Mesendoderm (in vitro differentiated cells): ENCODE measurements at regions not wholly inside any gene's neighbourhood (a gene's known extent, or its start where the extent isn't known, plus 50 kb on each side); places are given as distances from the start of the nearest gene placed in this dataset.

Experiments
- DNase-seq: peaks from one replicate; pipeline ENCODE4 v3.0.0; 2013
- H2AK5ac ChIP-seq: 2 replicates; pipeline ENCODE4 v1.6.1; 2013; ENCODE audit warnings: low read length, inconsistent platforms
- H2BK120ac ChIP-seq: 2 replicates; pipeline ENCODE4 v1.6.1; 2013; ENCODE audit warnings: low read depth, mild to moderate bottlenecking, low read length, moderate library complexity, mixed read lengths
- H2BK15ac ChIP-seq: replicated peaks from 2 replicates; pipeline ENCODE4 v1.6.1; 2013; ENCODE audit warnings: low read depth, mild to moderate bottlenecking, moderate library complexity
- H2BK5ac ChIP-seq: 2 replicates; pipeline ENCODE4 v1.6.1; 2013; ENCODE audit warnings: low read length, inconsistent platforms
- H3K18ac ChIP-seq: 2 replicates; pipeline ENCODE4 v1.6.1; 2013; ENCODE audit warnings: mild to moderate bottlenecking, low read length, mixed read lengths
- H3K23ac ChIP-seq: one replicate; pipeline ENCODE4 v1.6.1; 2013; ENCODE audit warnings: low read length
- H3K27ac ChIP-seq: 2 replicates; pipeline ENCODE4 v1.5.1; 2013; ENCODE audit warnings: low read depth, mild to moderate bottlenecking, inconsistent platforms, low read length, moderate library complexity
- H3K27me3 ChIP-seq: 2 replicates; pipeline ENCODE4 v1.6.1; 2013; ENCODE audit warnings: low read length, control low read depth, mild to moderate bottlenecking, inconsistent platforms; ENCODE audit not compliant: insufficient read depth, poor library complexity
- H3K36me3 ChIP-seq: 2 replicates; pipeline ENCODE4 v1.6.1; 2013; ENCODE audit warnings: low read length, inconsistent platforms; ENCODE audit not compliant: control insufficient read depth, insufficient read depth
- H3K4ac ChIP-seq: one replicate; pipeline ENCODE4 v1.6.1; 2013; ENCODE audit warnings: low read depth, mild to moderate bottlenecking, low read length, moderate library complexity
- H3K4me1 ChIP-seq: 2 replicates; pipeline ENCODE4 v1.6.1; 2013; ENCODE audit warnings: low read depth, low read length, inconsistent platforms; ENCODE audit not compliant: control insufficient read depth
- H3K4me2 ChIP-seq: 2 replicates; pipeline ENCODE4 v1.6.1; 2013; ENCODE audit warnings: low read length
- H3K4me3 ChIP-seq: 2 replicates; pipeline ENCODE4 v1.5.1; 2013; ENCODE audit warnings: mild to moderate bottlenecking, low read length
- H3K56ac ChIP-seq: one replicate; pipeline ENCODE4 v1.6.1; 2013; ENCODE audit warnings: low read length
- H3K79me1 ChIP-seq: 2 replicates; pipeline ENCODE4 v1.6.1; 2013; ENCODE audit warnings: low read length, inconsistent platforms
- H3K79me2 ChIP-seq: 2 replicates; pipeline ENCODE4 v1.6.1; 2013; ENCODE audit warnings: mild to moderate bottlenecking, low read length; ENCODE audit not compliant: control insufficient read depth, insufficient read depth
- H3K9ac ChIP-seq: 2 replicates; pipeline ENCODE4 v1.6.1; 2013; ENCODE audit warnings: low read length, inconsistent platforms
- H4K5ac ChIP-seq: one replicate; pipeline ENCODE4 v1.6.1; 2013; ENCODE audit warnings: low read length
- H4K8ac ChIP-seq: one replicate; pipeline ENCODE4 v1.6.1; 2013; ENCODE audit warnings: low read depth, mild to moderate bottlenecking, control low read depth, low read length, moderate library complexity
- WGBS: extraction: QIAGEN DNeasy Blood & Tissue Kit; methylation state at CpG from one replicate; pipeline ENCODE4 v1.1.7; 2013; ENCODE audit warnings: low lambda C conversion rate, missing lambda C conversion rate; ENCODE audit not compliant: insufficient coverage; ENCODE audit errors: extremely low coverage; 5-methylcytosine and 5-hydroxymethylcytosine counted together

GRCh38 chr1:63142001-63142400 is 180.4 kb upstream of the FOXD3 start:
- H3K27ac ChIP-seq = no peak overlapping the region
- WGBS = no CpG with 5 or more reads among the region's 5 CpGs
- H2BK120ac ChIP-seq = no peak overlapping the region

GRCh38 chr1:63143482-63143881 is 178.9 kb upstream of the FOXD3 start:
- Histone ChIP-seq H3K4me1 (no peaks in the 10 kb centered on the region), H3K79me2 (no peaks in the 10 kb centered on the region), H3K23ac (no peak overlapping the region), H2BK15ac (no peak overlapping the region), H3K36me3 (no peaks in the 10 kb centered on the region), H3K18ac (no peak overlapping the region), H3K79me1 (no peaks in the 10 kb centered on the region), H2BK120ac (no peak overlapping the region), H3K27ac (no peak overlapping the region), H4K5ac (no peak overlapping the region), H3K9ac (no peak overlapping the region), H3K56ac (no peak overlapping the region), H3K4me3 (no peak overlapping the region), H3K4ac (no peak overlapping the region), H2BK5ac (no peak overlapping the region), H3K27me3 (no peaks in the 10 kb centered on the region), H2AK5ac (no peak overlapping the region), H3K4me2 (no peak overlapping the region), H4K8ac (no peak overlapping the region)
- DNase-seq = peak; percentile 30

More at GRCh38 chr1:63142001-63142400, 180.4 kb upstream of the FOXD3 start:
- H3K9ac ChIP-seq = no peak overlapping the region
- no peak overlapping the region for H4K8ac ChIP-seq
- H3K27me3 ChIP-seq = peaks cover 1% of the 10 kb centered on the region
- no peak overlapping the region for H2AK5ac ChIP-seq
- no peak overlapping the region for H3K56ac ChIP-seq
- no peak overlapping the region for H2BK5ac ChIP-seq
- no peaks in the 10 kb centered on the region for H3K4me1 ChIP-seq
- no peak overlapping the region for H4K5ac ChIP-seq
- no peak overlapping the region for H3K4ac ChIP-seq
- no peak overlapping the region for H3K4me2 ChIP-seq
- H2BK15ac ChIP-seq = no peak overlapping the region
- H3K79me1 ChIP-seq = no peaks in the 10 kb centered on the region
- H3K4me3 ChIP-seq = no peak overlapping the region
- H3K79me2 ChIP-seq = no peaks in the 10 kb centered on the region
- no peak overlapping the region for H3K23ac ChIP-seq
- no peak for DNase-seq
- no peak overlapping the region for H3K18ac ChIP-seq
- H3K36me3 ChIP-seq = no peaks in the 10 kb centered on the region

GRCh38 chr1:63147783-63148182 is 174.6 kb upstream of the FOXD3 start:
- Histone ChIP-seq H2BK5ac (no peak overlapping the region), H3K9ac (no peak overlapping the region), H3K23ac (no peak overlapping the region), H4K8ac (no peak overlapping the region), H3K27me3 (no peaks in the 10 kb centered on the region), H3K56ac (no peak overlapping the region), H2AK5ac (no peak overlapping the region), H2BK15ac (no peak overlapping the region), H3K4me2 (no peak overlapping the region), H3K79me1 (no peaks in the 10 kb centered on the region), H3K4me1 (no peaks in the 10 kb centered on the region), H3K79me2 (no peaks in the 10 kb centered on the region), H3K18ac (no peak overlapping the region), H3K27ac (no peak overlapping the region), H3K36me3 (no peaks in the 10 kb centered on the region), H4K5ac (no peak overlapping the region), H3K4me3 (no peak overlapping the region), H2BK120ac (no peak overlapping the region), H3K4ac (no peak overlapping the region)
- WGBS = no CpG with 5 or more reads among the region's 3 CpGs
- no peak for DNase-seq

- no peak overlapping the region for H4K8ac ChIP-seq
- no peak overlapping the region for H3K27ac ChIP-seq
- H3K36me3 ChIP-seq = no peaks in the 10 kb centered on the region
- H2BK15ac ChIP-seq = no peak overlapping the region
- H3K4me3 ChIP-seq = no peak overlapping the region
- no peaks in the 10 kb centered on the region for H3K27me3 ChIP-seq
- H2AK5ac ChIP-seq = no peak overlapping the region
- H3K4ac ChIP-seq = no peak overlapping the region
- H3K4me2 ChIP-seq = no peak overlapping the region
- H3K23ac ChIP-seq = no peak overlapping the region
- no peak overlapping the region for H2BK120ac ChIP-seq
- no CpG with 5 or more reads among the region's 3 CpGs for WGBS
- H3K79me1 ChIP-seq = no peaks in the 10 kb centered on the region
- no peak overlapping the region for H3K9ac ChIP-seq
- H3K56ac ChIP-seq = no peak overlapping the region
- no peak overlapping the region for H2BK5ac ChIP-seq
- H3K4me1 ChIP-seq = no peaks in the 10 kb centered on the region
- H4K5ac ChIP-seq = no peak overlapping the region
- no peaks in the 10 kb centered on the region for H3K79me2 ChIP-seq
- peak; percentile 77 for DNase-seq
- no peak overlapping the region for H3K18ac ChIP-seq
Measured at GRCh38 chr1:63148825-63149645, 173.3 kb upstream of the FOXD3 start.

GRCh38 chr1:63152572-63152971 is 169.8 kb upstream of the FOXD3 start:
- Histone ChIP-seq H3K79me1 (no peaks in the 10 kb centered on the region), H3K27ac (no peak overlapping the region), H3K4me1 (no peaks in the 10 kb centered on the region), H3K4me3 (no peak overlapping the region), H3K9ac (no peak overlapping the region), H2BK15ac (no peak overlapping the region), H3K23ac (no peak overlapping the region), H3K36me3 (no peaks in the 10 kb centered on the region), H4K8ac (no peak overlapping the region), H3K4me2 (no peak overlapping the region), H2BK120ac (no peak overlapping the region), H3K18ac (no peak overlapping the region), H3K79me2 (no peaks in the 10 kb centered on the region), H2AK5ac (no peak overlapping the region), H3K27me3 (no peaks in the 10 kb centered on the region), H3K4ac (no peak overlapping the region), H3K56ac (no peak overlapping the region), H2BK5ac (no peak overlapping the region), H4K5ac (no peak overlapping the region)
- DNase-seq = no peak
- WGBS = no CpG with 5 or more reads among the region's 3 CpGs

- no peaks in the 10 kb centered on the region for H3K79me2 ChIP-seq
- no peak overlapping the region for H3K4me3 ChIP-seq
- H2BK5ac ChIP-seq = no peak overlapping the region
- no peak overlapping the region for H3K27ac ChIP-seq
- no peak overlapping the region for H2BK15ac ChIP-seq
- H3K4me2 ChIP-seq = no peak overlapping the region
- peak; percentile 41 for DNase-seq
- H2AK5ac ChIP-seq = no peak overlapping the region
- H3K56ac ChIP-seq = no peak overlapping the region
- no peaks in the 10 kb centered on the region for H3K79me1 ChIP-seq
- H3K4ac ChIP-seq = no peak overlapping the region
- H3K18ac ChIP-seq = no peak overlapping the region
- H2BK120ac ChIP-seq = no peak overlapping the region
- H3K36me3 ChIP-seq = no peaks in the 10 kb centered on the region
- no peak overlapping the region for H4K8ac ChIP-seq
- no peak overlapping the region for H3K9ac ChIP-seq
- H4K5ac ChIP-seq = no peak overlapping the region
- no peak overlapping the region for H3K23ac ChIP-seq
- no CpG with 5 or more reads among the region's 2 CpGs for WGBS
- H3K4me1 ChIP-seq = no peaks in the 10 kb centered on the region
- no peaks in the 10 kb centered on the region for H3K27me3 ChIP-seq
Measured at GRCh38 chr1:63155437-63155836, 166.9 kb upstream of the FOXD3 start.
